ENCODE measurements at regions not wholly inside any gene's neighbourhood (a gene's known extent, or its start where the extent isn't known, plus 50 kb on each side); places are given as distances from the start of the nearest gene placed in this dataset.

DNA sequence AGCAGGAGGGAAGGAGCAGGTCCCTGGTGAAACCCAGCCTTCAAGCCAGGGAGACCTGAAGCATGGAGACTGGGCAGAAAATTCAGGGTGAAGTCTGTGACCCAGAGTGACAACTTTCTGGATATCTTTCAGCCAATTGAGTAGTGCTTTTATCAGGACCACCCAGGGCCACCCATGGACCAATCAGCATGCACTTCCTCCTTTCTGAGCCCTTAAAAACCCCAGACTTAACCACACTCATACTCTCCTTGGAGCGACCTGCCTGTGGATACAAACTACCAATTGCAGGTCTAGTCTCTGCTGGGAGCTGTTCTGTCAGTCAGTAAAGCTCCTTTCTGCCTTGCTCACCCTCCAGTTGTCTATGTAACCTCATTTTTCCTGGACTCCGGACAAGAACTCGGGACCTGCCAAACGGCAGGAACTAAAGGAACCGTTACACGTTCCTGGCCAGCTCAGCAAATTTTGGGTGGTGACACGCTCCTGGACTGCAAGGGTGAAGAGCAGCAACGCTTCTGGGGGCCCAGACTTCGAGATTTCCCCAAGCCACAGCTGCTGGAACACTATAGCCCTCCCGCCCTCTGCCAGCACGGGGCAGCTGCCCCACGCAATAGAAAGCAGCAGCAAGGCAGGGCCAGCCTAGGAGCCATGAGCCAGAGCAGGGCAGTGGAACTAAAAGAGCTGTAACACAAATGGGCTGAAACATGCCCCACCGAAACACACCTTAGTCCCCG lies 1183.4 kb downstream of the AMY1C start:
- no peak overlapping the region for H3K4me3 ChIP-seq (replicated peaks; ENCODE audit: insufficient read depth, low read length)
- no peak for DNase-seq (ENCODE audit: low read depth in 1 of 2, low spot score in 1 of 2)
- TF ChIP-seq, protein P1, sequence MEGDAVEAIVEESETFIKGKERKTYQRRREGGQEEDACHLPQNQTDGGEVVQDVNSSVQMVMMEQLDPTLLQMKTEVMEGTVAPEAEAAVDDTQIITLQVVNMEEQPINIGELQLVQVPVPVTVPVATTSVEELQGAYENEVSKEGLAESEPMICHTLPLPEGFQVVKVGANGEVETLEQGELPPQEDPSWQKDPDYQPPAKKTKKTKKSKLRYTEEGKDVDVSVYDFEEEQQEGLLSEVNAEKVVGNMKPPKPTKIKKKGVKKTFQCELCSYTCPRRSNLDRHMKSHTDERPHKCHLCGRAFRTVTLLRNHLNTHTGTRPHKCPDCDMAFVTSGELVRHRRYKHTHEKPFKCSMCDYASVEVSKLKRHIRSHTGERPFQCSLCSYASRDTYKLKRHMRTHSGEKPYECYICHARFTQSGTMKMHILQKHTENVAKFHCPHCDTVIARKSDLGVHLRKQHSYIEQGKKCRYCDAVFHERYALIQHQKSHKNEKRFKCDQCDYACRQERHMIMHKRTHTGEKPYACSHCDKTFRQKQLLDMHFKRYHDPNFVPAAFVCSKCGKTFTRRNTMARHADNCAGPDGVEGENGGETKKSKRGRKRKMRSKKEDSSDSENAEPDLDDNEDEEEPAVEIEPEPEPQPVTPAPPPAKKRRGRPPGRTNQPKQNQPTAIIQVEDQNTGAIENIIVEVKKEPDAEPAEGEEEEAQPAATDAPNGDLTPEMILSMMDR (IDR thresholded peaks at IDR 0.05; ENCODE audit: insufficient read depth, low read length): no peak
- no peak for TF ChIP-seq POLR2AphosphoS5 (IDR thresholded peaks at IDR 0.05; ENCODE audit: low read depth)
- no peak for TF ChIP-seq SPI1 (IDR thresholded peaks at IDR 0.05; ENCODE audit: borderline replicate concordance, low read depth)
- no peak for TF ChIP-seq GABPA (IDR thresholded peaks at IDR 0.05; ENCODE audit: low read depth)
- TF ChIP-seq, protein P2, sequence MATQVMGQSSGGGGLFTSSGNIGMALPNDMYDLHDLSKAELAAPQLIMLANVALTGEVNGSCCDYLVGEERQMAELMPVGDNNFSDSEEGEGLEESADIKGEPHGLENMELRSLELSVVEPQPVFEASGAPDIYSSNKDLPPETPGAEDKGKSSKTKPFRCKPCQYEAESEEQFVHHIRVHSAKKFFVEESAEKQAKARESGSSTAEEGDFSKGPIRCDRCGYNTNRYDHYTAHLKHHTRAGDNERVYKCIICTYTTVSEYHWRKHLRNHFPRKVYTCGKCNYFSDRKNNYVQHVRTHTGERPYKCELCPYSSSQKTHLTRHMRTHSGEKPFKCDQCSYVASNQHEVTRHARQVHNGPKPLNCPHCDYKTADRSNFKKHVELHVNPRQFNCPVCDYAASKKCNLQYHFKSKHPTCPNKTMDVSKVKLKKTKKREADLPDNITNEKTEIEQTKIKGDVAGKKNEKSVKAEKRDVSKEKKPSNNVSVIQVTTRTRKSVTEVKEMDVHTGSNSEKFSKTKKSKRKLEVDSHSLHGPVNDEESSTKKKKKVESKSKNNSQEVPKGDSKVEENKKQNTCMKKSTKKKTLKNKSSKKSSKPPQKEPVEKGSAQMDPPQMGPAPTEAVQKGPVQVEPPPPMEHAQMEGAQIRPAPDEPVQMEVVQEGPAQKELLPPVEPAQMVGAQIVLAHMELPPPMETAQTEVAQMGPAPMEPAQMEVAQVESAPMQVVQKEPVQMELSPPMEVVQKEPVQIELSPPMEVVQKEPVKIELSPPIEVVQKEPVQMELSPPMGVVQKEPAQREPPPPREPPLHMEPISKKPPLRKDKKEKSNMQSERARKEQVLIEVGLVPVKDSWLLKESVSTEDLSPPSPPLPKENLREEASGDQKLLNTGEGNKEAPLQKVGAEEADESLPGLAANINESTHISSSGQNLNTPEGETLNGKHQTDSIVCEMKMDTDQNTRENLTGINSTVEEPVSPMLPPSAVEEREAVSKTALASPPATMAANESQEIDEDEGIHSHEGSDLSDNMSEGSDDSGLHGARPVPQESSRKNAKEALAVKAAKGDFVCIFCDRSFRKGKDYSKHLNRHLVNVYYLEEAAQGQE (IDR thresholded peaks at IDR 0.05; ENCODE audit: insufficient replicate concordance, low read depth): no peak
- H3K27ac ChIP-seq (replicated peaks): no peak overlapping the region
- H3K27me3 ChIP-seq (ENCODE audit: insufficient read depth, poor library complexity, severe bottlenecking): no peaks in the 10 kb centered on the region

- DNase-seq (ENCODE audit: low read depth in 1 of 2, low spot score in 1 of 2): no peak
- H3K4me3 ChIP-seq (replicated peaks; ENCODE audit: insufficient read depth, low read length): no peak overlapping the region
- TF ChIP-seq, protein P2 (IDR thresholded peaks at IDR 0.05; ENCODE audit: insufficient replicate concordance, low read depth): no peak
- no peak for TF ChIP-seq POLR2AphosphoS5 (IDR thresholded peaks at IDR 0.05; ENCODE audit: low read depth)
- TF ChIP-seq, protein P1 (IDR thresholded peaks at IDR 0.05; ENCODE audit: insufficient read depth, low read length): no peak
- no peak for TF ChIP-seq SPI1 (IDR thresholded peaks at IDR 0.05; ENCODE audit: borderline replicate concordance, low read depth)
- TF ChIP-seq GABPA (IDR thresholded peaks at IDR 0.05; ENCODE audit: low read depth): no peak
- no peak overlapping the region for H3K27ac ChIP-seq (replicated peaks)
- no peaks in the 10 kb centered on the region for H3K27me3 ChIP-seq (ENCODE audit: insufficient read depth, poor library complexity, severe bottlenecking)
Observed at GRCh38 chr1:104933846-104934245, 1184.1 kb downstream of the AMY1C start.

GRCh38 chr1:104945406-104945805 lies 1195.7 kb downstream of the AMY1C start:
- no peak overlapping the region for H3K4me3 ChIP-seq (replicated peaks; ENCODE audit: insufficient read depth, low read length)
- no peak for DNase-seq (ENCODE audit: low read depth in 1 of 2, low spot score in 1 of 2)
- TF ChIP-seq, protein P1 (IDR thresholded peaks at IDR 0.05; ENCODE audit: insufficient read depth, low read length): no peak
- no peak for TF ChIP-seq SPI1 (IDR thresholded peaks at IDR 0.05; ENCODE audit: borderline replicate concordance, low read depth)
- no peak for TF ChIP-seq GABPA (IDR thresholded peaks at IDR 0.05; ENCODE audit: low read depth)
- TF ChIP-seq, protein P2 (IDR thresholded peaks at IDR 0.05; ENCODE audit: insufficient replicate concordance, low read depth): no peak
- TF ChIP-seq POLR2AphosphoS5 (IDR thresholded peaks at IDR 0.05; ENCODE audit: low read depth): no peak
- no peak overlapping the region for H3K27ac ChIP-seq (replicated peaks)
- H3K27me3 ChIP-seq (ENCODE audit: insufficient read depth, poor library complexity, severe bottlenecking): no peaks in the 10 kb centered on the region
